Caco-2 (cell line): ENCODE measurements at regions not wholly inside any gene's neighbourhood (a gene's known extent, or its start where the extent isn't known, plus 50 kb on each side); places are given as distances from the start of the nearest gene placed in this dataset.

Experiments
- BruUV-seq: library from RNA; stranded (reverse); fragments of 400-500 nt; replicated peaks from 2 replicates; lab custom pipeline; 2021; lab: Mats Ljungman, UMichigan
- CTCF ChIA-PET: fragments of 300-600 bp; sonication (Branson Sonifier 250); formaldehyde crosslinking; loops from one replicate; lab custom pipeline; 2022; ENCODE audit warnings: antibody characterized with exemption; lab: Charles Lee
- POLR2A ChIA-PET: fragments of 300-600 bp; sonication (Branson Sonifier 250); formaldehyde crosslinking; loops from one replicate; lab custom pipeline; 2022; ENCODE audit warnings: antibody characterized with exemption; lab: Charles Lee
- DNase-seq, 2 experiments: peaks; one replicate each; pipeline versions ENCODE4 v3.0.0 to v3.0.0-alpha.2; 2020 to 2022
- H3K27me3 ChIP-seq: replicated peaks from 2 replicates; pipeline ENCODE4 v1.6.0; 2011; ENCODE audit warnings: low read length; ENCODE audit not compliant: control insufficient read depth, insufficient read depth
- H3K36me3 ChIP-seq: 2 replicates; pipeline ENCODE4 v1.5.1; 2011; ENCODE audit warnings: low read length; ENCODE audit not compliant: control insufficient read depth, insufficient read depth
- H3K4me1 ChIP-seq: fragments of 250-450 bp; sonication (Bioruptor Pico); 2 replicates; pipeline ENCODE4 v1.5.1; 2020; ENCODE audit warnings: mild to moderate bottlenecking
- H3K4me3 ChIP-seq: 2 replicates; pipeline ENCODE4 v1.5.1; 2011; ENCODE audit warnings: low read depth, mild to moderate bottlenecking, control low read depth, low read length
- H3K9me3 ChIP-seq: fragments of 250-450 bp; sonication (Bioruptor Pico); 2 replicates; pipeline ENCODE4 v1.5.1; 2020; ENCODE audit warnings: mild to moderate bottlenecking, moderate library complexity
- H3K27ac Mint-ChIP-seq: one replicate; pipeline ENCODE4 v1.8.0; 2022; ENCODE audit warnings: mixed read lengths; ENCODE audit not compliant: unreplicated experiment
- H3K27me3 Mint-ChIP-seq: one replicate; pipeline ENCODE4 v1.8.0; 2022; ENCODE audit warnings: mixed read lengths; ENCODE audit not compliant: insufficient read depth, unreplicated experiment
- H3K36me3 Mint-ChIP-seq: one replicate; pipeline ENCODE4 v1.8.0; 2022; ENCODE audit warnings: mild to moderate bottlenecking, mixed read lengths; ENCODE audit not compliant: insufficient read depth, unreplicated experiment
- H3K4me1 Mint-ChIP-seq: one replicate; pipeline ENCODE4 v1.8.0; 2022; ENCODE audit warnings: low read depth, mixed read lengths; ENCODE audit not compliant: unreplicated experiment
- H3K4me3 Mint-ChIP-seq: one replicate; pipeline ENCODE4 v1.8.0; 2022; ENCODE audit warnings: mild to moderate bottlenecking, moderate library complexity, mixed read lengths; ENCODE audit not compliant: unreplicated experiment
- H3K9me3 Mint-ChIP-seq: one replicate; pipeline ENCODE4 v1.8.0; 2022; ENCODE audit warnings: mixed read lengths; ENCODE audit not compliant: unreplicated experiment
- intact Hi-C: fragments of 100-400 bp; cut with micrococcal nuclease; formaldehyde crosslinking; loops from one replicate; pipeline ENCODE4 v1.10.0; 2022; ENCODE audit not compliant: unreplicated experiment
- TF ChIP-seq, protein P1 (sequence below), 2 experiments: fragments of 200-600 bp in 1 of 2; IDR thresholded peaks; 1 replicate in 1 of 2; 2 replicates in 1 of 2; pipeline versions ENCODE4 v1.5.1 to v1.8.0; 2011 to 2022; ENCODE audit warnings: antibody characterized with exemption in 1 of 2, control low read depth in 1 of 2, inconsistent platforms in 1 of 2, low read depth in 1 of 2, low read length in 1 of 2, mild to moderate bottlenecking in 1 of 2, moderate library complexity in 1 of 2; ENCODE audit not compliant: insufficient read depth in 1 of 2, severe bottlenecking in 1 of 2, unreplicated experiment in 1 of 2

- intact Hi-C loops: no loop called here
- H3K27ac Mint-ChIP-seq: no peak overlapping the region
- BruUV-seq: no TSS peak
Observed at GRCh38 chr2:120515759-120516678, 170.1 kb downstream of the INHBB start.

GRCh38 chr2:120516679-120517314 is 170.9 kb downstream of the INHBB start:
- Histone ChIP-seq H3K9me3 (no peaks in the 10 kb centered on the region), H3K27me3 (no peaks in the 10 kb centered on the region), H3K4me3 (no peak overlapping the region), H3K36me3 (no peaks in the 10 kb centered on the region), H3K4me1 (peaks cover 9% of the 10 kb centered on the region)
- Mint-ChIP-seq H3K4me3 (no peak overlapping the region), H3K27me3 (no peaks in the 10 kb centered on the region), H3K4me1 (peaks cover 16% of the 10 kb centered on the region), H3K27ac (no peak overlapping the region), H3K9me3 (no peaks in the 10 kb centered on the region), H3K36me3 (no peaks in the 10 kb centered on the region)
- ChIA-PET CTCF (no interaction called here), POLR2A (no interaction called here)
- TF ChIP-seq, protein P1, sequence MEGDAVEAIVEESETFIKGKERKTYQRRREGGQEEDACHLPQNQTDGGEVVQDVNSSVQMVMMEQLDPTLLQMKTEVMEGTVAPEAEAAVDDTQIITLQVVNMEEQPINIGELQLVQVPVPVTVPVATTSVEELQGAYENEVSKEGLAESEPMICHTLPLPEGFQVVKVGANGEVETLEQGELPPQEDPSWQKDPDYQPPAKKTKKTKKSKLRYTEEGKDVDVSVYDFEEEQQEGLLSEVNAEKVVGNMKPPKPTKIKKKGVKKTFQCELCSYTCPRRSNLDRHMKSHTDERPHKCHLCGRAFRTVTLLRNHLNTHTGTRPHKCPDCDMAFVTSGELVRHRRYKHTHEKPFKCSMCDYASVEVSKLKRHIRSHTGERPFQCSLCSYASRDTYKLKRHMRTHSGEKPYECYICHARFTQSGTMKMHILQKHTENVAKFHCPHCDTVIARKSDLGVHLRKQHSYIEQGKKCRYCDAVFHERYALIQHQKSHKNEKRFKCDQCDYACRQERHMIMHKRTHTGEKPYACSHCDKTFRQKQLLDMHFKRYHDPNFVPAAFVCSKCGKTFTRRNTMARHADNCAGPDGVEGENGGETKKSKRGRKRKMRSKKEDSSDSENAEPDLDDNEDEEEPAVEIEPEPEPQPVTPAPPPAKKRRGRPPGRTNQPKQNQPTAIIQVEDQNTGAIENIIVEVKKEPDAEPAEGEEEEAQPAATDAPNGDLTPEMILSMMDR (IDR thresholded peaks at IDR 0.05; ENCODE audit: insufficient read depth in 1 of 2, low read depth in 1 of 2, low read length in 1 of 2, severe bottlenecking in 1 of 2, unreplicated experiment in 1 of 2): no peak
- no peak for DNase-seq
- intact Hi-C loops: loop anchor here (1.0 kb wide), 1 partner anchor 158 kb away; no protein-coding TSS in a partner anchor
- BruUV-seq: no TSS peak

More at GRCh38 chr2:120515759-120516678, 170.1 kb downstream of the INHBB start:
- no peak for DNase-seq
- CTCF ChIA-PET: no interaction called here
- Mint-ChIP-seq H3K36me3 (no peaks in the 10 kb centered on the region), H3K9me3 (no peaks in the 10 kb centered on the region), H3K4me3 (no peak overlapping the region), H3K4me1 (peaks cover 16% of the 10 kb centered on the region), H3K27me3 (no peaks in the 10 kb centered on the region)
- POLR2A ChIA-PET: no interaction called here
- TF ChIP-seq, protein P1 (IDR thresholded peaks at IDR 0.05; ENCODE audit: insufficient read depth in 1 of 2, low read depth in 1 of 2, low read length in 1 of 2, severe bottlenecking in 1 of 2, unreplicated experiment in 1 of 2): no peak
- Histone ChIP-seq H3K9me3 (no peaks in the 10 kb centered on the region), H3K4me3 (no peak overlapping the region), H3K27me3 (no peaks in the 10 kb centered on the region), H3K36me3 (no peaks in the 10 kb centered on the region), H3K4me1 (peaks cover 9% of the 10 kb centered on the region)

GRCh38 chr2:120517751-120518469 is 172.0 kb downstream of the INHBB start:
- CTCF ChIA-PET: no interaction called here

More at GRCh38 chr2:120517751-120518469, 172.0 kb downstream of the INHBB start:
- DNase-seq: no peak
- Mint-ChIP-seq H3K9me3 (no peaks in the 10 kb centered on the region), H3K4me1 (peaks cover 16% of the 10 kb centered on the region), H3K27ac (no peak overlapping the region), H3K36me3 (no peaks in the 10 kb centered on the region), H3K4me3 (no peak overlapping the region), H3K27me3 (no peaks in the 10 kb centered on the region)
- H3K36me3 ChIP-seq: no peaks in the 10 kb centered on the region
- intact Hi-C loops: loop anchor here (1.0 kb wide), 1 partner anchor 156 kb away; no protein-coding TSS in a partner anchor
- H3K9me3 ChIP-seq: no peaks in the 10 kb centered on the region
- no TSS peak for BruUV-seq
- TF ChIP-seq, protein P1 (IDR thresholded peaks at IDR 0.05; ENCODE audit: insufficient read depth in 1 of 2, low read depth in 1 of 2, low read length in 1 of 2, severe bottlenecking in 1 of 2, unreplicated experiment in 1 of 2): no peak
- H3K4me1 ChIP-seq: peaks cover 9% of the 10 kb centered on the region
- no peak overlapping the region for H3K4me3 ChIP-seq
- POLR2A ChIA-PET: no interaction called here
- no peaks in the 10 kb centered on the region for H3K27me3 ChIP-seq
